Amygdala (tissue), 56 donors: ENCODE measurements at regions not wholly inside any gene's neighbourhood (a gene's known extent, or its start where the extent isn't known, plus 50 kb on each side); places are given as distances from the start of the nearest gene placed in this dataset.
A peak's percentile ranks its signal among the peaks of the same experiment; 100 is the strongest.
"Not testable (repeated sequence)": the region's sequence is repeated elsewhere in the genome, so short reads cannot be mapped to it uniquely, and the experiment has no call there.

Experiments used
- DNase-seq, 56 donors: peaks; one replicate each; lab custom pipeline; 2025; lab: John Stamatoyannopoulos, UW

GRCh38 chr1:244289991-244290785 lies 161.5 kb downstream of the ADSS2 start:
- DNase-seq = no peak

DNA sequence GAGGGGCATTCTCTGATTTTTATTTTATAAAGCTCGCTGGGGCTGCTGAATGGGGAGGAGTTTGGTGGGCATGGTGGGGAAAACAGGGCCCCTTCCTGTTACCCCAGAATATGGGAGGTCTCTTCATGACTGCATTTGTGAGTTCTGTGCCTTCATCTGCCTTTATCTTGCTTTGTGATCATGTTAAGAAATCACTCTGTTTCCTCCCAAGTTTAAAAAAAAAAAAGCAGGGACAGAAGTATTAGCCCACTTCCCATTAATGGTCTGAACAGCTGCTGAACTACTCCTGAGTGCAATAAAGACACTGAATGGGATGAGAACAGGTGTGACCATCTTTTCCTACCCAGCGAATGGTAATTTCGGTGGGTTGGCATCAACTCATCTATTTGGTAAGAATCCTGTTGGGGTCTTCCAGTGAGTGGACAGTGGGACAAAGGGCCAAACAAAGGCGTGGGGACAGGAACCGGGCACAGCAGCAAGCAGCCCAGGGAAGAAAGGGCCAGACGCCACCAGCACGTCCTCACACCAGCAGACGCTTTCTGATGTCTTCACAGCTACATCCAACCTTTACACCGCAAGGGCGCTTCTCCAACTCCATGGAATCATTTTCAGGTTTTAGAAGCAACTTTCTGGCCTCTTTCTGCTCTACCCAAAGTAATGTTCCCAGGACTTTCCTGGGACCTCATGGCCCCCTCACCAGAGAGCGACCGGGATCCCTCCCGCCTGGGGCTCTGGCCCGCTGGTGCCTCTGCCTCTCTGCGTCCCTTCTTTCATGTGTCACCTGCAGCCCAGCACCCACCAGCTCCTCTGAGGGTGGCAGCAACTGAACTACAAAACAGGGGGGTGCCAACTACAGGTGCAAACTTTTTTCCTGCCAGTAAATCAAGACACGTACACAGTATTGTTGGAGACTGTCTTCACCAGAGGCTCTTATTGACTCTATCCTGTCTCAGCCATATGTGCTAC lies 160.2 kb downstream of the ADSS2 start:
- DNase-seq = no peak

DNA sequence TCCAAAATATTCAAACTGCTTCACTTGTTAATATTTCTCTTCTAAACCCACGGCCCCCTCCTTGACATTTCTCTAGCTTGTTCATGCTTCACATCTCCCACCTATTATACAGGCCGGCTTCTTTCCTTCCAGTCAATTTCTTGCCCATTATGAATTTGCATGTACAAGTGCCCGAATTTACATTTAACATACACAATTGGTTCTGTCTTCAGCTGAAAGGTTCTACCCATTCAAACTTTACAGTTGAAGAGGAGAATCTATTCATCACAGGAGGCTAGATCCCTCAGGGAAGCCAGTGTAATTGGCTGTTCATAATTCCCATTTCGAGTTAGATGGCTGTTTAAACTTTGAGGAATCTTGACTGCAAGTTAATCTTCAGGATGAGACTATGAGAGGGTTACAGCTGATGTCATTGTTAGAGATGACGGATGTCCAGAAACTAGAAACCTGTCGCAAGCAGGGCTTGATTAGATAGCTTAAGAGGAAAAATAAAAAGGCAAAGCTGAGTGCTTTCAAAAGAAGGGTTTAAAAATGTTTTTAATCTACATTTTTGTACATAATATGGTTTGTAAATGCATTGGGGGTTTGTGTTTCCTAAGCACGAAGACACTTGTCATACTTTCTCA lies 157.0 kb downstream of the ADSS2 start:
- no peak for DNase-seq

DNA sequence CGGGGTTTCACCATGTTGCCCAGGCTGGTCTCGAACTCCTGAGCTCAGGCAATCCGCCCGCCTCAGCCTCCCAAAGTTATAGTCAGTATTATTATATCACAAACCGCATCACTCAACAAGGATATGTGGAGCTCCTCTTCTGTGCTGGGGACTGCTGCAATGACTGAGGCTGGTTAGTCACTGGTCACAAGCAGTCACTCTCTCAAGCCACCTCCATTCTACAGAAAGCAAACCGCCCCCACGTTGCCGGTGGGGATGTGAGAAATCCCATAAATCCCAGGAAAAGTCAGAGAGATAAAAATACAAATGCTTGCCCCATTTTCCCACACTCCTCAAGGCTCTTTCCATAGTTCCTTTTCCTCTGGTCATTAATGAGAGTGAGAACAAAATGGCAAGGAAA lies 155.7 kb downstream of the ADSS2 start:
- DNase-seq = peak in 2 of 56 donors; percentile 3 to 9

DNA sequence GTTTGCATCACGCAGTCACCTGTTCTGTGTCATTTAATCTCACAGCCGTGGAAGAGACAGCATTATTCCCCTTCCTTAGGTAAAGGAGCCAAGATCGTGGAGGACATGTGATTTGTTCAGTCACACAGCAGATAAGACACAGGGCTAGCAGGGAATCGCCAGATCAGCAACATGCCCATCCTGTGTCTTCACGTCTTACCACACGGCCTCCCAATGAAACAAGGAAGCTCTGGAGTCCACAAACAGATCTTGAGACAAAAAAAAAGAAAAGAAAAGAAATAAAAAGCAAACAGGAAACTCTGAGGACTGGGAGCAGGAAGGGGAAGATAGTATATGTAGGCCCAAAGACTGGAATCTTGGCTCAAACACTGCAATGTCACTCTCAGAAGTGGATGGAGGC lies 155.3 kb downstream of the ADSS2 start:
- peak in 4 of 56 donors; percentile 4 to 45 (median 20) for DNase-seq

- no peak for DNase-seq
Measured at GRCh38 chr1:244297087-244297486, 154.6 kb downstream of the ADSS2 start.

- DNase-seq = no peak
Measured at GRCh38 chr1:244297616-244298015, 154.1 kb downstream of the ADSS2 start.

- not testable (repeated sequence) for DNase-seq
Measured at GRCh38 chr1:244300029-244300375, 151.7 kb downstream of the ADSS2 start.

- DNase-seq = no peak
Measured at GRCh38 chr1:244301595-244302130, 150.0 kb downstream of the ADSS2 start.

GRCh38 chr1:244302876-244303609 lies 148.7 kb downstream of the ADSS2 start:
- DNase-seq = no peak

DNA sequence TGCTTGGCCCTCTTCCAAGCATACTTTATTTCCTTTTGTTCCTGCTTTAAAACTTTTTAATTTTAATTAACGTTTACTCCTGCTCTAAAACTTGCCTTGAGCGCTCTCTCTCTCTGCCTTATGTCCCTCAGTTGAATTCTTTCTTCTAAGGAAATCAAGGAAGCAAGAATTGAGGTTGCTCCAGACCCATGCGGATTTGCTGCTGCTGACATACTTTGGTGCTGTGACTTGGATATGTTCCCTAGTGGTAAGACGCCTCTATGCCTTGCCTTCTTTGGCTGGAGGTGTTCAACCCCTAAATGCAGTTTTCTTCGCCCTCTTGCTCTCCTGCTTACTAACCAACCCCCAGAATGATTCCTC lies 148.1 kb downstream of the ADSS2 start:
- no peak for DNase-seq

DNA sequence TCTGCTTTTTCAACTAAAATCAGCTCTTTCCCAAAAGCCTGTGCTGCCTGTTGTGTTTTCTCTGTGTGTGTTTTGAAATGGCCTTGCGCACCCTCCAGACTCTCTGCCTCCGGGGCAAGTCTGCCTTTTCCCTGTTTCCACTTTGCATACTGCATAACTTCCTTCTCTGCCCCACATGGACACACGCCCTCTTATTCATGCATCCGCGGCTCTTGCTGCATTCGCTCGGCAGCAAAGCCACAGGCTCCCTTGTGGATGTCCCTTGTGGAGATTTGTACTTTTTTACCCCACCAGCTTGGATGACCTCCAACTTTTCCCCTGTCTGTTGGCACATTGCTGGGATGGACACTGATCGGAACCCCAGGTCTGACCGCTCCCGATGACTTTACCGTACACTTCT lies 147.6 kb downstream of the ADSS2 start:
- DNase-seq = no peak

- DNase-seq = no peak
Measured at GRCh38 chr1:244304656-244305055, 147.1 kb downstream of the ADSS2 start.

- DNase-seq = no peak
Measured at GRCh38 chr1:244305776-244306341, 145.8 kb downstream of the ADSS2 start.

DNA sequence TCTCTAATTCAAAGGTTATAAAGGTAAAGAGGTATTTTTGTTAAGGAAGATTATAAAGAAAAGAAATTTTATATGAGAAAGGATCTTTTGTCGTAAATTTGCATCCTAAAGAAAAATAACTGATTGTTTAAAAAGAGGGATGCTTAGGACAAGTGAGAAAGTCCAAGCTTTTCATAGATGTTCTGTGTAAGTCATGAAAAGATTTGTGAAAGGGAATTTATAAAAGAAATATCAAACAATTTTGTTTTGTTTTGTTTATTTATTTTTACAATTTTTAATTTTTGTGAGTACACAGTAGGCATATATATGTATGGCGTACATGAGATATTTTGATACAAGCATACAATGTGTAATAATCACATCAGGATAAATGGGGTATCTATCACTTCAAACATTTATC lies 145.2 kb downstream of the ADSS2 start:
- DNase-seq = no peak

- DNase-seq = not testable (repeated sequence)
Measured at GRCh38 chr1:244309191-244309590, 142.5 kb downstream of the ADSS2 start.

- peak in 13 of 56 donors; percentile 8 to 48 (median 30) for DNase-seq
Measured at GRCh38 chr1:244311784-244312532, 139.8 kb downstream of the ADSS2 start.

GRCh38 chr1:244313346-244313745 lies 138.4 kb downstream of the ADSS2 start:
- DNase-seq = no peak

- DNase-seq = no peak
Measured at GRCh38 chr1:244314921-244315559, 136.7 kb downstream of the ADSS2 start.
